NCI-H510A (cell line): ENCODE measurements at regions not wholly inside any gene's neighbourhood (a gene's known extent, or its start where the extent isn't known, plus 50 kb on each side); places are given as distances from the start of the nearest gene placed in this dataset.
"Not testable (repeated sequence)": the region's sequence is repeated elsewhere in the genome, so short reads cannot be mapped to it uniquely, and the experiment has no call there.

ENCODE experiments used
- DNase-seq: peaks from one replicate; lab custom pipeline; 2025; lab: John Stamatoyannopoulos, UW

DNA sequence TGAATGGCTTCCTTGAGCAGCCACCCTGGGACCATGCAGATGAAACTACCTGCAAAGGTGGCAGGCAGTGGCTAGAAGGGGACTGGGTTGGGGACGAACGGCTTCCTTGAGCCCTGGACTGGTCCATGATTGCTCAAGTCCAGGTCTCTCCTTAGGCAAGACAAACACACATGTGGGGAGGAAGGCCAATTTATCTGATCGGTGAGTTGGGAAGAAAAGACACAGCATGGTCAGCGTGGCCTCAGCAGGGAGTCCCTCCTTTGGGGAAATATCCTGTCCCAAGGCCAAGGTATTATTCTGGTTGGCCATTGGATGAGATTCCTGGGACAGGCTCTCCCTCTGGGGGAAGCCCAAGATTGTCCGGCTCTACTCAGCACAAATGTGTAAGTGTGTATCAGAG, 116.3 kb upstream of the ERG start:
- DNase-seq, result no peak

DNA sequence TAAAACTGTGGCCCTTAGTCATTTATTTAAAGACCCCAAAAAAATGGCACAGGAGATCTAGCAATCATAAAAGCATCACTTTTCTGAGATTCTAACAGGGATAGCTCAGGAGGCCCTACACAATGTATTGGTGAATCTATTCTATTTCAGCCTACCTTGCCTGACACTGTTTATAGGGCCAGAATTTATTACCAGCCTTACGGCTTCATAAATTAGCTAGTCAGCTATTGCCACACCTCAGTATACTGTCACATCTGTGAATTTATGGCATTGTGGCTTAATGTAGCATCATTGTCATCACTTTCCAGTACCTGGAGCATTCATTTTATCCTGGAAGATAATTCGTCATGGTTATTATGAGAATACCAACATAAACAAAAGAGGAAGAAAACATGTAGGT, 121.2 kb upstream of the ERG start:
- no peak for DNase-seq

DNA sequence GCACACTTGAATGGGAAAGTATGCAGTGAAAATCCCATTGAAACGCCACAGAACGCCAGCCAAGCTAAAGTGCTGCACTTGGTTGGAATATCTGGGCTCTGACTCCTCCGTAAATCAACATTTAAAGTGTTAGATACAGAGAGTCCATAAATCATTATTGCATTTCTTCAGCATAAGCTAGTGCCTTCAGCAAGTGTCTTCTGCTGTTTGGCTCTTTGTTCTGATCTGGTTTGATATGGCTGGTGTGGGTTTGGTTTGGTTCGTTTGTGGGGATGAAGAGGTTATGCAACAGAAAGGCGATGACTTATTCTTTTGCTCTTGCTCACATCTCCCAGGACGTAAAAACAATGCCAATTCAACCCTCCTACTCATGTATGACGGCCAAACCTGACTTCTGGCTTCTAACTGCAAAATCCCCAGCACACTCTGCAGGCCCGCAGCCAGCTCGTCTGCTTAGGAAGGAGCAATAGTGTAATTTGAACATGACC, 121.8 kb upstream of the ERG start:
- DNase-seq, result no peak

DNA sequence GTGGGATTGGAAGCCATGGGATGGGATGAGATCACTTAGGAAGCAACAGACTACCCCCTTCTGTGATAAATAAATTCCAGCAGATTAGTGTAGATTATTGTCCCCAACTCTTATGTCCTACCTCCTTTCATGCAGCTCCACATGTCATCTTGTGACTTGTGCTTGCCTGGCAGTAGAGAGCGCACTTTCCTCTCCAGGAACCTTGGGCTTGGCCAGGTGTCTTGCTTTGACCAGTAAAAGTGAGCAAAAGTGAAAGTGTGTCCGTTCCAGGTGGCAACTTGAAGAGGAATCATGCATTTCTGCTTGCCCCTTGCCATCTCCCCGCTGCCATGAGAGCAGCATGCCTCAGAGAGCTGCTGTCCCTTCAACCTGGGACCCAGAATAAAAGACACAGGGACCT, 122.9 kb upstream of the ERG start:
- DNase-seq, result no peak

DNA sequence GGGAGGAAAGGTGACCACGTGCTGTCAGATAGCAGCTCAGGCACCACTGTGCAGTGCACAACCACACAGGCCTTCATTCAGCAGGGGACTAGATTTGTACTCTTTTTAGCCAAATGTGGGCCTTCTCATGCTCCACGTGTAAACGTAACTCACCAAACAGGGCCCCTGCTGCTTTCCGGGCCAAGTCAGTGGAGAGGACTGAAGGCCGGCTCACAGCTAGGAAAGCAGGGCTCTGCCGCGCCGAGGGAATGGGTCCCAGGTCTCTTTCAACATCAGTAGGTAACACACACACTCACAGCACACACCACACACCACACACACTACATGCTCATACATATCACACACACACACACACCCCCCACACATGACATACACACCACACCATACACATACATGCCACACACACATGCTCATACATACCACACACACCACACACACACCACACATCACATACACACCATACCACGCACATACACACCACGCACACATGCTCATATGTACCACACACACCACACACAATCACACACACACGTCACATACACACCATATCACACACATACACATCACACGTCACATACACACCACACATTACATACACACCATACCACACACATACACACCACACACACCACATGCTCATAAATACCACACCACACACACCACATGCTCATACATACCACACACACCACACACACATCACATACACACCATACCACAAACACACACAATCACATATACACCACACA, 124.0 kb upstream of the ERG start:
- DNase-seq, result no peak

DNA sequence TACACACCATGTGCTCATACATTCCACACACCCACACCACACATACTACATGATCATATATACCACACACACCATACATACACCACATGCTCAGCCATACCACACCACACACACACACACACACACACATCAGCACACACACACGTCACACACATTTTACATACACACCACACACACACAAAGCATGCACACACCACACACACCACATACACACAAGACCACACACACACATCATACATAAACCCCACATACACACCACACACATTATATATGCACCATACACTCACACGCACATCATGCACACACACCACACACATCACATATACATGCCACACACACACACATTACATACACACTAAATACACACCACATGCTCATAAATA, 124.5 kb upstream of the ERG start:
- no peak for DNase-seq

DNA sequence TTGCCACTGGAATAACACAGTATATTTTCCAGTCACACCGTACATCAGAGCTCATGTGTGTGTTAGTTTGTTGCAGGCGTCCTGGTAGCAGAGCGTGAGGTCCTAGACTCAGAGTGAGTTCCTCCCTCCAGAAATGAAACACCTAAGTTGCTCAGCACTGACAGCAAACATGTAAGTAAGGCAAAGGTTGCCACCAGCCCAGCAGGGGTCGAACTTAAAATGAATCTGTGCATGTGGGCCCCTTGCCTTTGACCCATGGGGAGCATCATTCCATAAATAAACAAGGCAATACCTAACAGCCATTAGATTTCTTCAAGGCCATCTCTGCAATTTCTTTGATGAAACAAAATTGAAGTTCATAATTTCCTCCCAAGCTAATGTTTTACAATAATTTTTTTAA, 125.3 kb upstream of the ERG start:
- no peak for DNase-seq

DNA sequence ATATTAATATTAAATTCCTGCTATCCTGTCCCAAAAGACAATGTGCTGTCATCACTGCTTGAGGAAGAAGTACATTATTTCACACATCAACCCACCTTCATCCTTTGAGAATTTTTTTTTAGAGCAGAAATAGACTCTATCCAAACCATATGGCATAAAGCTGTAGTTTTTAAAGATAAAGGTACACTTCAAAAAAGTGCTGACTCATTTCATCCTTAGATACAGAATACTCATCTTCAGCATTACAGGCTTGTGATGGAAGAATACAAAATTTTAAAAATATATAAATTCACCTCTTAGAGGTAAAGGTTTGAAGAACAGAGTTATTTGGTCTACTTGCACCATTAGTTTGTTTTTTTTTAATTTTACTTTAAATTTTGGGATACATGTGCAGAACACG, 126.7 kb upstream of the ERG start:
- no peak for DNase-seq

DNA sequence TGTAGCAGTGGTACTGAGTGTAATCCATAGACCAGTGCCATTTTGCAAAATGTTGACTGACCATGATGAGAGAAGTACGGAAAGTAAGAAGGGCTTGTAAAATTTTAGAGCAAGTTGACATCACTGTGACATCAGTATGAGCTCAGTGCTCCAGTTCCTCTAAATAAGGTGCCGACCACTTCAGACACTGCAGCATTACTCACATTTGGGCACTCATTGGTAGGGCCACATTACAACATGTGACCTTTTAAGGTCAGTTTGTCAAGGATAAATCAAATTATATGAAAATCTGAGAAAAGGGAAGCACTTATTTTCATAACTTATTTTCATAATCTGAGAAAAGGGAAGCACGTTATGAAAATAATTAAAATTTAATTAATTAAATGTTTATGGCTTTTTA, 128.0 kb upstream of the ERG start:
- no peak for DNase-seq

DNA sequence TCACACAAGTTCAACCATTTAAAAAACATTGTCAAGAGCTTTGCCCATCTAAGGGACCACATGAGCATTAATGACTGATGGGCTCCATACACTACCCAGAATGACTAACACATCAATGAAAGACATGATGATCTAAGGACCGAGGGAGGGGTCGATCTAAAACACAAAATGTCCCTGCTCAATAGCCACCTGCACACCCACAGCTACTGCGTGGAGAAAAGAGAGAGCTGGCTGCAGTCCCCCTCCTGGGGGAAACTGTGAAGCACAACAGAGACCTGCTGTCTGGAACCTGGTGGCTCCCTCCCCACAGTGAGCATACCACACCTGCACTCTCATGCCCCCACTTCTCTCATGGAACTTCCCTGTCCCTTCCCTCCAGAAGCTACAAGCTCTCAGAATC, 130.1 kb upstream of the ERG start:
- no peak for DNase-seq

DNA sequence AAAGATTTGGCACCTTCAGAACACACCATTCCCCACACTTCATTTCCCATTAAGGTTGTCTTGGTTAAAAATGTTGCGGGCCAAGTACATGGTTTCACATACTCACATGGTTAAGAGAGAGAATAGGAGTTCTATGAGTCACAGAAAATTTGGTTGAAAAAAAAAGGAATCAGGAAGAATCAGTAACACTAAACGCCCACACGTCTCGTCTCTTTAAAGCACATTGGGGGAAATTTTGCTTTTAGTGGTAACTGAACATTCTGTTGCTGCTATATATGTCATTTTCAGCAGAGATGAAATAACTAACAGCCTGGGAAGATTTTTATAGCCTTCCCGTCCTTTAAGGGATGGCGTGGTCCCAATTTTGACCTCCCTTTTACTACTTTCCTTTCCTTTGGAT, 132.9 kb upstream of the ERG start:
- no peak for DNase-seq

DNA sequence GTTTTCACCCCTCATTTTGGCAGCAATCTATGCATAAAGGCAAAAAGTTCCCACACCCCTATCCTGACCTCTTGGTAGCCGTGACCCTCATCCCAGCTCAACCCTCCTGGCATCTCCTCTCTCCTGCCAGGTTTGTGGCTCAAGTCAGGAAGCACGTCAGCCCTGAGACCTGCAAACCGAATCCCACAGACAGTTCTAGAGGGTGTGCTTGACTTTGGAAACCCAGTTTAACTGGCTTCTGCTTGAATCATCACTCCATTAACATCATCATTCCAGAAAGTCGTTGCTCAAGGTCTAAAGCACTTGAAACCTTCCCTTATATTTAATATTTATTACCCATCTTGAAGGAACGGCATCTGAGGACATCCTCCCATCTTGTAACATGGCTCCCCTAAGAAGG, 133.4 kb upstream of the ERG start:
- DNase-seq, result no peak

DNA sequence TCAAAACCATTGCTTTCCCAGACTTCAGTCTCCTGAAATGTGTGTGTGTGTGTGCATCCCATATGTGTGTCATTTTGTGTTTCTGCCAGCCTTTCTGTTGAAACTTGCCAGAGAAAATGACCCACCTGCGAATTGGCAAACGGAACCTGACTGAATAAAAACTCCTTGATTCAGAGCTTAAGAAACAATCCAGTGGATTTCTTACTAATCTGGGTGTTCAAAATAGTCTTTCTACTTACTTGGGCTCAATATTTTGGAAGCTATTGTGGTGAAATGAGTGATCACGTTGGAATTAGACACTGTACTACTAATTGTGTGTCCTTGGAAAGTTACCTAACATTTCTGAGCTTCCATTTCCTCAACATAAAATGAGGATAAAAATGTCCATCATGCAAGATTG, 138.9 kb upstream of the ERG start:
- no peak for DNase-seq

DNA sequence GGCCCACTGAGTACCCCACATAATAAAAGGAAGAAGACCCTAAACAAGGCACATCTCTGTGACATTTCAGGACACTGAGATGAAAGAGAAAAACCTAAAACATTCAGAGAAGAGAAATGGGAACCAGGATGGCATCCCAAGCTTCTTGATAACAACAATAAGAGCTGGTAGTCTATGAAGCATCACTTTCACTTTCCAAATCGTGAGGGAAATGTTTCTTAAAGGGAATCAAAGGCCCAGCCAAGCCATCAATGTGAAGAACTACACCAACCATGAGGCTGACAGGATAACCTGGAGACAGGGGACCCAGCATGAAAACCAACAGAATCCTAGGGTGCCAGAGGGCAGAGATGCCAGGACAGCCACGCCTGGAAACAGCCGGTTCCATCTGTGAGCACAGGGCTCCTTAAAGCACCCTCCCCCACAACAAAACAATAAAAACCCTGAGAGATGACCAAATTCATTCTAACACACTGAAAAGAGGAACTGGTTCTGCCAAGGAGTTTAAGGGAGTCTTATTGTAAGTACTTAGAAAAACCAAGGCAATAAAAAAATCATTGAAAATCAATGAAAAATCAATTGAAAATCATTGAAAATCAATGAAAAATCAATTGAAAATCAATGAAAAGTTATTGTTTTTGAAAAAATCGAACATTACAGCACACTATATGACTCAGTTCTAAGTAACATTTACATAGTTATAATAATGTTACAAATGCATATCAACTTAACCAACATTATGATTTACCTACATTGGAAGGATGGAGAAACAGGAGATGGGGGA, 141.5 kb upstream of the ERG start:
- no peak for DNase-seq

DNA sequence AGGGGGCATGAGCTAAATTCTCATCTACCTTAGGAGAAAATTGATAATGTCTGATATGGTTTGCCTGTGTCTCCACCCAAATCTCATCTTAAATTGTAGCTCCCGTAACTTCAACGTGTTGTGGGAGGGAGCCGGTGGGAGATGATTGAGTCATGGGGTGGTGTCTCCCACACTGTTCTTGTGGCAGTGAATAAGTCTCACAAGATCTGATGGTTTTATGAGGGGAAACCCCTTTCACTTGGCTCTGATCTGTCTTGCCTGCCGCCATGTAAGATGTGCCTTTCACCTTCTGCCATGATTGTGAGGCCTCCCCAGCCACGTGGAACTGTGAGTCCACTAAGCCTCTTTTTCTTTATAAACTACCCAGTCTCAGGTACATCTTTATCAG, 142.1 kb upstream of the ERG start:
- not testable (repeated sequence) for DNase-seq

DNA sequence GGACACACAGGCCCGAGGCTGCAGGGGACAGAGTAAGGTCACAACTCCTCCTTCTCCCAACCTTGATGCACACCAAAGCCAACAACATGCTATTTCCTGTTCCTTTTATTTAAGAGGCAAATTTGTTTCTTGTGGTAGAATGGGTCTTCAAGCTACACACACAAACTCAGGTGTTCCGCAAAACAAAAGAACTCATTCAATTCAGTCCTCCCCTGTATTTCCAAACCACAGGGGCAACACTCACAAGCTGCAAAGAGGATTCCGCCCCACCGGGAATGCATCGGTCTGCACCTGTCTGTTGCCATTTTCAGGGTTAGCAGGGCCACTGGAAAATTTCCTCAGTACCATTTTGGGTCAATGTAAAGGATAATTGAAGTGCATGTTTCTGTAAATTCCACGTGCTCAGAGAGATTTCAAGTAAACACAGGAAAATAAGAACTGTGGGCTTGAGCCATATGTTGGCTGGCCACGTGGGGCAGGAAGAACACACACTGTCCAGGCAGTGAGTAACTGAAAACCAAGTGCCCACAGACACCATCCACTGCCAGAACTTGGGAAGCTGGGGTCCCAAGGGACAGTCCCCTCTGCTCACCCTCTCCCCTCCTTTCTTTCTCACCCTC, 145.2 kb upstream of the ERG start:
- DNase-seq, result no peak

DNA sequence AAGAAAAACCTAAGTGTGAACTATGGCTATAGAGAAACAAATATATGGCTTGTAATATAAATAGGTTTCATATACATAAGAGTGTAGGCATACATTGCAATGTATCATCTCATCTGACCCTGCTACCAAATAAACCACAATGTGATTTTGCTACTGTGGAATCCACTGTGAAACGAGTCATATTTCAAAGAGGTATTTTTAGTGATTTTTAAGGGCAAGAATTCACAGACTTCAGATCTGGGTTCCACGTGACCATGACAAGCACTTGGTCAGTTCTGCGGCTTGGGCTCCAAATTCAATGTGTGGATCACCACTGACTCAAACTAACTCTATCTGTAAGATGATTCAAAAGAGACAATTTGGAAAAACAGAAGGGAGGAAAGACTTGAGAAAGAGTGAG, 147.0 kb upstream of the ERG start:
- DNase-seq, result no peak

DNA sequence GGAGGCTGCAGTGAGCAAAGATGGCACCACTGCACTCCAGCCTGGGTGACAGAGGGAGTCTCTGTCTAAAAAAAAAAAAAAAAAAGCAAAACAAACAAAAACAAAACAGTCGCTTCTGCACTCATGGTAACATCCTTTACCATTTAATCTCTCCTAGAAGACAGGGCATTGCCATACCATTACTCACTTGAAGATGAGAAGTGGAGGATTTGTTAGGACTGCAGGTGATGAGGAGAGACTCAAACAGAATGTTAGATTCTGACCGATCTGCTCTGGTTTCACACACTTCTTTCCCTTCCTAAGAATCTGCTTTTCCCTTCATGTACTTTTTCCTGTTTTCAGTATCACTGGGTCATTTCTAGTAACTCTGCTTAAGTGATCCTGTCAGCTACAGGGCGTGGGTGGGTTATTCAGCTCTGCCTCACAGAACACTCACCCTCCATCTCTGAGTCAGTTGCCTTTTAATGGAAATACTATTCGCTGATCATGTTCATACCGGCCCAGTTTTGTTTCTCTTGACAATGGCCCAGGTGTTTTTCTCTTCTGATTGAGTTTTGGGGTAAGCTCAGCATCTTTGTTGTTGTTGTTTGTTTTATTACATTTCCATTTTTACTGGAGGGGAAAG, 148.0 kb upstream of the ERG start:
- DNase-seq, result no peak

DNA sequence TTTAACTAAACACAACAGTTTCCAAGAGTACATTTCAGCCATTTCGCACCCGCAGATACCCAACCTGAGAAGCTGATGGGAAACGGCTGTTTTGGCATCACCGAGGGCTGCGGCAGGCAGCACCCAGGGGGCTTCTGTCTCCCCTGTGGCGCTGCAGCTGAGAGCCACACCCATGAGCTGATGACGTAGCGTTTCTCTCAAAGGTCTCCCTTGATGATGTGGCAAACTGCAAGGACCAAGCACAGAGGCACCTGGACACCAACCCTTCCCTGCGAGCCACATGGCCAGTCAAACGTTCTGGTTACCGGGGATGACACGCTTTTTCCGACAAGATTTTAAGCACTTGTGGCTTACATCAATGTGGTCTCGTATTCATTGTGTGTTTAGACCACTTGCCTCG, 150.8 kb upstream of the ERG start:
- no peak for DNase-seq

DNA sequence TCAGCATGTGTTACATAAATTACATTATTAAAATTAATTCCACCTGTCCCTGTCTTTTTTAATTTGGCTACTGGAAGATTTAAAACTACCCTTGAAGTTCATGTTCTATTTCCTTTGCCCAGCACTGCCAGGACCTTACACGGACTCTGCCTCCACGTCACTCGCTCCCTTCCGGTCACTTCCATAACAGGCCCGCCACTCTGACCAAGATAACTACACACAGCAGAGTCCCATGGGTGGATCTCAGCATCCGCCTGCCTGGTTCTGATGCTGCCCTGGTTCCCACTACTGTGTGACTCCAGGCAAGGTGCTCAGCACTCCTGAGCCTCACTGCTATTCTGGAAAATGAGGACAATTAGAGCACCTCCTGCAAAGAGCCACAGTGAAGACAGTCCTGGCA, 153.3 kb upstream of the ERG start:
- no peak for DNase-seq

DNA sequence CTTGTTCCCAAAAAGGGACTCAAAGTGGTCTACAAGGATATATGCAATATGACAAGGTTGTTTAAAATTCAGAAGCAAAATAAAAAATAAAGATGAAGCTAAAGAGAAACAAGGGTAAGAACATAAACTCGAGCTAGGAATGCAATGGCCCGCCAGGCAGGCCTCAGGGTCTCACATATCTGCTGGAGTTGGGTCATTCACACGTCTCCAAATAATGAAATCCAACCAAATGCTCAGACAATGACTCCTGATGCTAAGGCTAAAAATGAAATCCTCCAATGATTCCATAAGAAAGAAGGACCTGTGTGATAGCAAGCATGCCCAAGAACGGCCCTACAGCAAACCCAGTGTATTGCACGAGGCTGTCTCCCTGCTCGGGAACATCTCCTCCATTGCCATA, 153.3 kb upstream of the ETS2 start:
- no peak for DNase-seq

DNA sequence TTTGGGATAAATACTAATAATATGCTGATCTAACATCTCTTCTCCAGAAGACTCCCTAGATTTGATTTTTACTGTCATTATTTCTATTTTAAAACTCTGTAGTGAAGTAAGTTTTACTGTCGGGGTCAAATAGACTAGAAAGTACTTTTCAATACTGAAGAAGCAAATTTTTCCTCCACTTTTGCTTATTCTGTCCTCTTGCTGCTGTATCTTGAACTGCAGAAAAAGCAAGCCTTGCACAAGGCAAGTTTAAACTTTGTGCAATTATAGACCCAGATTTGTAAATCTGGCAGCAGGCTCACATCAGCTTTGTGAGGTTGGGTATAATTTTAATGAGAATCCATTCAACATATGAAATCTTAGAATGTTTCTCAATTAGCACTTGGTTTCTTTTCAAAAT, 151.1 kb upstream of the ETS2 start:
- no peak for DNase-seq

DNA sequence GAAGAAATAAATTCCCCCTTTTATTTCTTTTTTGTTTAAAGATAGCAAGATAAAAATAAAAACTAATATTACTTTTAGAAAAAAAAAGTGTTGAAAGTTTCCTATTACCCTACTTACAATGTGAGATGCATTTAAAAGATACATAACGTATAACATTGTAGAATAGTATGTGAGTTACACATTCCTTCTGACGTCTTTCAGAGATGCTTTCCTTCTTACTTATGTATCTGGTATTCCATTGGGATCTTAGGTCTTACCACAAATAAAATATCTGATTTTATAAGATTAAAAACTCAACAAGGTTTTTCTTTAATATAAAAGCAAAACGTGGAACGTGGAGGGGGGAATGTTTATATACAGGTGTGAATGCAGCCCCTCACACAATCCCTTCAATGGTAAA, 147.2 kb upstream of the ETS2 start:
- DNase-seq, result no peak
